Fibroblast of skin of left biceps (primary cell): ENCODE measurements at regions not wholly inside any gene's neighbourhood (a gene's known extent, or its start where the extent isn't known, plus 50 kb on each side); places are given as distances from the start of the nearest gene placed in this dataset.

Experiments used
- DNase-seq, 2 experiments: peaks; one replicate each; pipeline ENCODE4 v3.0.0-alpha.2; 2013; ENCODE audit warnings: low read depth in 2 of 2

DNA sequence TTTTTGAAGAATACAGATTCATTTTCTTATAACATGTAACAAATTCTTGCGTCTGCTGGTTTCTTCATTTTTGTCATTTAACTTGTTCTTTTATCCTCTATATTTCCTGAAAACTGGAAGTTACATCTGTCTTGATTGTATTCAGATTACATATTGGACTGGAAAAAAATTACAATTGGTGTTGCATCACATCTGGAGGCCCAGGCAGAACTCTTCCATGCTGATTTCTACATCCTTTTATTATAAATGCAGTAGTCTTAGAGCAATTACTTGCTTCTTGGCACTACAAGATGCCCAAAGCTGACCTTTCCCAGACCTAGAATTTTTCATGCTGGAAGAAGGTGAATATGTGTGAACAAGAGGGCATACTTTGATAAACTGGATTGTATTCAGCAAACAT lies 460.9 kb upstream of the CNTNAP2 start:
- DNase-seq = no peak

DNA sequence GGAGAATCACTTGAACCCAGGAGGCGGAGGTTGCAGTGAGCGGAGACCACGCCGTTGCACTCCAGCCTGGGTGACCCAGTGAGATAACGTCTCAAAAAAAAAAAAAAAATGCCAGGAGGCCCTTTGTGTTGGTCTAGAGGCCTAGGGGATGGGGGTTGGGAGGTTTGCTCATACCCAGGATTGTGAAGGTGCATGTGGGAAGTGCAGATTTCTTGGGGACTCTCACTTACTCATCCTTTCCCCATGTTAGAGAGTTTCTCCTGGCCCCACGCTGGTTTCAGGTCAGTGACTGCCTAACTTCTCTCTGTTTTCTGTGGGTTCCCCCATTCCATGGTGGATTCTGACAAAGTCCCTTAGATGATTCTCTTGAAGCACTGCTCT lies 471.5 kb upstream of the CNTNAP2 start:
- DNase-seq = no peak

DNA sequence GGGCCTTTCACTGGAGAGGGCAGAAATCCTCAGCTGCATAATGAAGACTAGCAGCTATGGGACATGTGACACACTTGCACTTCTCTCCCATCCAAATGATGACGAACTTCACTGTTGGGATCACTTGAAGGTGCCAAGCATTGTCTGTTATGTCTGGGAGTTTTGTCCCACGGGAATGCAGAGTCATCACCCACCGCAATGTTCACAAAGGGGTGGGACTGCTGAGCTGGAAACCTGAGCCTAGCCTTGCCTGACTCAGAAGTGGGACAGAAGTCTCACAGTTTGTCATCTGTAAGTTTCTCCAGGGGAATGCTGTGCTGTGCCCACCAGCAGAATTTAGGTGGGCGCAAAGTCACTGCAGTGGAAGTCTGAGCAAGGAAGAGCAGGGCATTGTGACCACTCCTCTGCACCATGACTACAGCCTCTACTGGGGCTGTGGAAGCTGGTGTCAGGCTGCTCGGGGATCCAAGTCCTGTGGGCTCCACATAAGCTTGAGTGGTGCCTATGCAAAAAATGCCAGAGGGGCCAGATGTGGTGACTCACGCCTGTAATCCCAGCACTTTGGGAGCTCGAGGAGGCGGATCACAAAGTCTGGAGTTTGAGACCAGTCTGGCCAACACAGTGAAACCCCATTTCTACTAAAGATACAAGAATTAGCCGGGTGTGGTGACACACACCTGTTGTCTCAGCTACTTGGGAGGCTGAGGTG lies 472.0 kb upstream of the CNTNAP2 start:
- no peak for DNase-seq

- DNase-seq = no peak
These were observed 472.6 kb upstream of the CNTNAP2 start for GRCh38 chr7:145643981-145644380.

DNA sequence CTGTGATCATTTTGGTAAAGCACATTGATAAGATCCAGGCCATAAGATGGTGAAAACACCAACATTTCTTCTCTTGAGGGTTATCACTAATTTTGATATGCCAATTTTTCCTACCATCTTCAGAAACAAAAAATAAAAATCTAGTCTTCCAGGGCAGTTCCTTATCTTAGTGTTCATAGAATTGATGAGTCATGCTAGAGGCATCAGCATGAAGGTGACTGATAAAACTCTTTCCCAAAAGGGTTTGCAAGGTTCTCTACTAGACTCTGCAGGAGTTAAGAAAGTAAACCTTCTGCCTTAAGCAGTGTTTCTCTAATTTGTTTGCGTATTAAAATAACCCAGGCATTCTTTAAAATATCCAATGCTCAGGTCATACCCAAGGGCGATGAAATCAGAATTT lies 483.1 kb upstream of the CNTNAP2 start:
- no peak for DNase-seq

- DNase-seq = no peak
These were observed 492.0 kb upstream of the CNTNAP2 start for GRCh38 chr7:145624618-145625017.

GRCh38 chr7:145605963-145606362 lies 510.6 kb upstream of the CNTNAP2 start:
- DNase-seq = no peak

- no peak for DNase-seq
These were observed 517.2 kb upstream of the CNTNAP2 start for GRCh38 chr7:145599376-145599775.

- DNase-seq = peak; percentile 24 to 31
These were observed 532.2 kb upstream of the CNTNAP2 start for GRCh38 chr7:145584401-145584800.

GRCh38 chr7:145582742-145583303 lies 533.8 kb upstream of the CNTNAP2 start:
- DNase-seq = no peak

DNA sequence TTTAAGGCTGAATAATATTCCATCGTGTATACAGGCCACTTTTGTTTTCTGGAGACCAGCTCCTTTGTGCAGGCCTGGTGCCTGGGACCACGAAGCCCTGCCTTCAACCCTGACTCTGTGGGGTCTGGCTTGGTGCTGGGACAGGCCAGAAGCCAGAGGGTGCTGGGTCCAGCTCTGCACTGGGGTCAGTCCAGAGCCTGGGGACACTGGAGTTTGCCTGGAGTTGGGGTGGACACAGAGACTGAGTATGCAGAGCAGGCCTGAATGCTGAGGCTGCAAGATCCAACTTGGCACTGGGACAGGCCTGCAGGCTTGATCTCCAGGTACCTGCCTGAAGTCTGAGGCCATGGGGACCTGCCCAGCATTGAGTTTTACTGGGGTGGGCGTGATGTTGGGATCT lies 558.8 kb upstream of the CNTNAP2 start:
- no peak for DNase-seq

- DNase-seq = no peak
These were observed 573.4 kb upstream of the CNTNAP2 start for GRCh38 chr7:145543242-145543641.

DNA sequence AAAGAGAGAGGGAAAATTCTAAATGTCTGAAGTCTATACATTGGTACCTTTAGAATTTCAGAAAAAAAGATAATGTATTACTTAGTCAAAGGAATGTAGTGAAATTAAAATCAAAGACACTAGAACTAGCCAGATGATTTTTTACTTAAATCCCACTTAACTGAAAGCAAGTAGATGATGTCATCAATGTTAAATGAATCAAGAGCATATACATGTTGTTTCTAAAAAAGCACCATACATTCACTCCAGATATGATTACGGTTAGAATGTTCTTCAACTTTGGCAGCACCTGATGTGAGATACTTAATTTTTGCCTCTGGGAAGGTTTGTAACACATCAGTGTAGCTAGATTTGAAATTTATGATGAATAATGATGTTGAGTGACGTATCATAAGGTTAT lies 576.7 kb upstream of the CNTNAP2 start:
- no peak for DNase-seq

- DNase-seq = no peak
These were observed 582.3 kb upstream of the CNTNAP2 start for GRCh38 chr7:145534301-145534700.

DNA sequence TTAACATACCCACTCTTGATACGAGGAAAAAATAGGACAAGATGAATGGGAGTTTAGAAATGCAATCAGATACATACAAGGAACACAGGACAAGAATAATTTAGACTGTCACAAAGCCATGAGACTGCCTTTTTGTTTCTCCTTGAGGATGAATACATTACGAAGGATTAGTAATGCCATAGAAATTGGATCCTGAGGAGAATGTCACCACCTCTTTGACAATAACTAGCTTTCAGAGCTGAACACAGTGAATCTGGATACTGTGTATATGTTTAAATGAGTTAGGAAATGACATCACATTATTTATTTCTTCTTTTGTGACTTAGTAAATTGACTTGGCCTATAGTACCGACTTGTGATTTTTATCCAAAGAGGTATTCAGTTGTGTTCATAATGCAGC lies 596.3 kb upstream of the CNTNAP2 start:
- no peak for DNase-seq

DNA sequence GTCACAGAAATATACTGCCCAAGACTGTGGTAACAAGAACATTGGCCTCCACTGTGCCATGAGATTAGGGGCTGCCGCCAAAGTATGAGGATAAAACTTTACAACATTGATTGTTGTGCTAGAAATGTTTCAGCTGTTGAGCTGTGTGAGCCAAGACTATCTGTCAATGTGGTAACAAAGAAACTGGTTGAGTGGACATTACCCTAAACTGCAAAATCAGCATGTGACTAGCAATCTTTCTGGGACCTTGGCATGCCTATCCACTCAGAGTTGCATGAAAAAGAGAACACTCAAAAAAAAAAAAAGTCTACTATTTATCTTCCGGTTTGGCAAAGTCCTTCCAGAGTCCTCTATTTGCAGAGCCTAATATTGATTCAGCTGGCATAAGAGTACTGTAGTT lies 605.6 kb upstream of the CNTNAP2 start:
- DNase-seq = no peak

GRCh38 chr7:145497911-145498525 lies 618.6 kb upstream of the CNTNAP2 start:
- DNase-seq = no peak

DNA sequence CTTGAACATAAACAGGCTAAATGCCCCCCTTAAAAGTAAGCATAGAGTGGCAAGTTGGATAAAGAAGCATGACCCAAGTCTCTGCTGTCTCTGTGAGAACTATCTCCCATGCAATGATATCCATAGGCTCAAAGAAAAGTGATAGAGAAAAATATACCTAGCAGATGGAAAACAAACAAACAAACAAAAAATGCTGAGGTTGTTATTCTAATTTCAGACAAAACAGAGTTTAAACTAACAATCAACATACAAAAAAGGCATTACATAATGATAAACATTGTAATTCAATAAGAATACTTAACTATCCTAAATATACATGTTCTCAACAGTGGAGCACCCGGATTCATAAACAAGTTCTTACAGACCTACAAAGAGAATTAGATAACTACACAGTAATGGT lies 626.2 kb upstream of the CNTNAP2 start:
- DNase-seq = no peak

- no peak for DNase-seq
These were observed 627.0 kb upstream of the CNTNAP2 start for GRCh38 chr7:145489609-145490008.

- DNase-seq = no peak
These were observed 627.8 kb upstream of the CNTNAP2 start for GRCh38 chr7:145488816-145489215.

DNA sequence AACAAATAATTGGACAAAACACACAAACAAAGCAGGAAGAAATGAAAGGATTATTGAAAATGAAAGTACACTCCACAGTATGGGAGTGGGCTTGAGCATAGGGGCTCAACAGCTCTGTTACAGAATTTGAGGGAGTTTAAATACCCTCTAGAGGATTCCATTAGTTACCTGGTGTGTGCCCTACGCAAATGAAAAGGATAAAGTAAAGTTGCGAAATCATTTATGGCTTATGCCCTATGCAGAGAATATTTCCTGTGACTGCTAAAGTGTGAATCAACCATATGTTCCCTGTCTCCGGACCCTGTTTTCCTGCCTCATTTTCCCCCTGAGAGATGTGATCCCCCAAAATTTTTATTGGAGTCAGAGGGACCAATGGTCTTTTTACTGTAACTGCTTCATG lies 634.6 kb upstream of the CNTNAP2 start:
- no peak for DNase-seq

DNA sequence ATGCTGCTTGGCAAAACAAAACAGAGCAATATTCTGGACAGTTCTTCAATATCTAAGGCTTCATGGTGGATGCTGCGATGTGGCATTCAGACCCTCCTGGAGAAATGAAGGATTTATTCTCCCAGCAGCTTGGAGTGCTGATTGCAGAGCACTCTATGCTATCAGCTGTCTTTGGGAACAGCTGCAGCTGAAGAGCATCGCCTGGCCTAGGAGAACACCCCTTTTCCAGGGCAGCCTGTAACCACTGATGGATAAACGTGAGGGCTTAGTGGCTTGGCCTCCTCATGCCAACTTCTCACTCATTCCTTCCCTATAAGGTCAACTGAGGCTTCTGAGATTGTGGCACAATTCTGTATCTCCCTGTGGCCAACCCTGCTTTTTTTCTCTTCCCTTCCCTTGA lies 638.1 kb upstream of the CNTNAP2 start:
- no peak for DNase-seq

- no peak for DNase-seq
These were observed 638.3 kb upstream of the TPK1 start for GRCh38 chr7:145474009-145474686.
